ENCODE measurements at regions not wholly inside any gene's neighbourhood (a gene's known extent, or its start where the extent isn't known, plus 50 kb on each side); places are given as distances from the start of the nearest gene placed in this dataset.

DNA sequence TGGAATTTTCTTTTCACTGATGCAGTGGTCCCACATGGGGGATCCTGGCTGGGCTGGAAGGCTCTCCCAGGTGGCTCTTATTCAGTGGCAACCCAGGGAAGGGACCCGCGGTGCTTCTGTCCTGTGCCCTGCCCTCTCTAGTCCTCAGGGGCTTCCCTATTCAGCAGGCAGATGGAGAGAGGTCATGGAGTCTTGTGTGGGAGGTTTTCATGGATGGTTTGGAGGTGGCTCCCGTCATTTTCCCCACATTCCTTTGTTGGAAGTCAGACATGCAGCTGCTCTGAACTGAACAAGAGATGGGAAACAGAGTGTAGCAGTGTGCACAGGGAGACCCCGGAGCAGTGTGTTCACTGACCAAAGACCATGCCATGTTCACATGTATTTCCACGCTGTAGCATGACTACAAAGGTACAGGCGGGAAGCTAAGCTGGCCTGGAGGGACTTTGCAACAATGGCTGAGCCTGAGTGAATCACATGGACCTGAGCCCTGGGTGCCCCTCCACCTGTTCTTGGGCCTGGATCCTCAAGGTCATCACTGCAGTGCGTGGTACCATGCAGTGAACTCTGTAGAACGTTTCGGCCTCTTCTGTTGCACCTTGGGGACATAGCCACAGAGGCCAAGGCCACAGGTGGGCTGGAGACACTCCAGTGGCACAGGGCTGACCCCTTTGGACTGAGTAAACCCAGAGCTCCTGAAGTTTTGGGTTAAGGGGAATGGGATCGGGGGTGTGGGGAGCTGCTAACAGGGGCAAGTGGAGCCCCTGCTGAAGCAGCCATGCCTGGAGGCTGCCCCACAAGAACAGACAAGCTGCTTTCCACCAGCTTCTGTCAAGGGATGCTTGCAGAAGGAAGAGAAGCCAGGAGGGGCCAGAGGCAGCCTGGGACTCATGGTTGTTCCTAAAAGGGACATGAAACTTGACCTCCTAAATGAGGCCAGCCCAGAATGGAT lies 123.0 kb downstream of the ASB7 start:
- TF ChIP-seq, protein P1, sequence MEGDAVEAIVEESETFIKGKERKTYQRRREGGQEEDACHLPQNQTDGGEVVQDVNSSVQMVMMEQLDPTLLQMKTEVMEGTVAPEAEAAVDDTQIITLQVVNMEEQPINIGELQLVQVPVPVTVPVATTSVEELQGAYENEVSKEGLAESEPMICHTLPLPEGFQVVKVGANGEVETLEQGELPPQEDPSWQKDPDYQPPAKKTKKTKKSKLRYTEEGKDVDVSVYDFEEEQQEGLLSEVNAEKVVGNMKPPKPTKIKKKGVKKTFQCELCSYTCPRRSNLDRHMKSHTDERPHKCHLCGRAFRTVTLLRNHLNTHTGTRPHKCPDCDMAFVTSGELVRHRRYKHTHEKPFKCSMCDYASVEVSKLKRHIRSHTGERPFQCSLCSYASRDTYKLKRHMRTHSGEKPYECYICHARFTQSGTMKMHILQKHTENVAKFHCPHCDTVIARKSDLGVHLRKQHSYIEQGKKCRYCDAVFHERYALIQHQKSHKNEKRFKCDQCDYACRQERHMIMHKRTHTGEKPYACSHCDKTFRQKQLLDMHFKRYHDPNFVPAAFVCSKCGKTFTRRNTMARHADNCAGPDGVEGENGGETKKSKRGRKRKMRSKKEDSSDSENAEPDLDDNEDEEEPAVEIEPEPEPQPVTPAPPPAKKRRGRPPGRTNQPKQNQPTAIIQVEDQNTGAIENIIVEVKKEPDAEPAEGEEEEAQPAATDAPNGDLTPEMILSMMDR (IDR thresholded peaks at IDR 0.05; ENCODE audit: borderline replicate concordance, extremely low read depth, low read length, poor library complexity, severe bottlenecking): no peak
- TF ChIP-seq EZH2 (IDR thresholded peaks at IDR 0.05; ENCODE audit: borderline replicate concordance, low read depth, low read length, severe bottlenecking): no peak
